GM12878 (cell line): ENCODE measurements at regions not wholly inside any gene's neighbourhood (a gene's known extent, or its start where the extent isn't known, plus 50 kb on each side); places are given as distances from the start of the nearest gene placed in this dataset.

Source experiments
- ATAC-seq: fragments of 200-7000 bp; cut with Tn5 transposase; 3 replicates; pipeline ENCODE4 v1.9.1; 2020; ENCODE audit warnings: mild to moderate bottlenecking, moderate library complexity
- BruUV-seq: library from RNA; stranded (reverse); fragments of 400-500 nt; replicated peaks from 2 replicates; lab custom pipeline; 2021; lab: Mats Ljungman, UMichigan
- CTCF ChIA-PET: fragments of 300-600 bp; sonication (Branson Sonifier 250); formaldehyde crosslinking; extraction: SDS; loops from one replicate; lab custom pipeline; 2021; ENCODE audit warnings: inconsistent platforms; lab: Yijun Ruan, JAX
- POLR2A ChIA-PET: fragments of 350-600 bp; formaldehyde crosslinking; extraction: SDS; loops from one replicate; lab custom pipeline; 2021; ENCODE audit warnings: inconsistent platforms; lab: Charles Lee
- RAD21 ChIA-PET: fragments of 300-600 bp; sonication (Branson Sonifier 250); formaldehyde crosslinking; loops from one replicate; lab custom pipeline; 2023; ENCODE audit warnings: antibody characterized with exemption; ENCODE audit not compliant: unreplicated experiment; lab: Charles Lee
- SMC1A ChIA-PET: fragments of 300-600 bp; sonication (Branson Sonifier 250); formaldehyde crosslinking; loops from one replicate; lab custom pipeline; 2023; ENCODE audit not compliant: unreplicated experiment, uncharacterized antibody; lab: Charles Lee
- DNase-seq: peaks from one replicate; pipeline ENCODE4 v3.0.0-alpha.2; 2011; ENCODE audit warnings: low read depth, low spot score
- FAIRE-seq: peaks from 3 replicates; lab custom pipeline; 2011; peaks lifted over from hg19 to GRCh38; lab: Jason Lieb, UNC
- H2AFZ ChIP-seq: 2 replicates; pipeline ENCODE4 v1.6.0; 2011; ENCODE audit warnings: low read depth, low read length, control low read depth; ENCODE audit not compliant: control insufficient read depth
- H3K27ac ChIP-seq: 2 replicates; pipeline ENCODE4 v1.5.1; 2011; ENCODE audit warnings: control low read depth; ENCODE audit not compliant: control insufficient read depth, insufficient read depth
- H3K27me3 ChIP-seq, 2 experiments: replicated peaks in 1 of 2; 2 replicates each; pipeline versions ENCODE4 v1.6.0 to v1.6.1; 2011; ENCODE audit warnings: low read length in 1 of 2; ENCODE audit not compliant: control insufficient read depth in 2 of 2, insufficient read depth in 2 of 2
- H3K36me3 ChIP-seq, 2 experiments: 2 replicates each; pipeline ENCODE4 v1.5.1; 2011; ENCODE audit warnings: low read length in 1 of 2; ENCODE audit not compliant: control insufficient read depth in 2 of 2, insufficient read depth in 2 of 2
- H3K4me1 ChIP-seq: 2 replicates; pipeline ENCODE4 v1.6.1; 2011; ENCODE audit warnings: mild to moderate bottlenecking, low read length, moderate library complexity, mixed read lengths; ENCODE audit not compliant: control insufficient read depth, insufficient read depth
- H3K4me2 ChIP-seq: 2 replicates; pipeline ENCODE4 v1.6.0; 2011; ENCODE audit warnings: control low read depth; ENCODE audit not compliant: control insufficient read depth, insufficient read depth
- H3K4me3 ChIP-seq: fragments of 200-600 bp; sonication (generic); 2 replicates; pipeline ENCODE4 v1.5.1; 2016
- H3K79me2 ChIP-seq: 2 replicates; pipeline ENCODE4 v1.6.0; 2011; ENCODE audit warnings: low read length; ENCODE audit not compliant: control insufficient read depth, insufficient read depth
- H3K9ac ChIP-seq: 2 replicates; pipeline ENCODE4 v1.8.0; 2011; ENCODE audit warnings: low read length, control low read depth, mixed read lengths; ENCODE audit not compliant: control insufficient read depth, insufficient read depth
- H3K9me3 ChIP-seq: replicated peaks from 3 replicates; pipeline ENCODE4 v1.5.1; 2011; ENCODE audit warnings: mild to moderate bottlenecking, low read length; ENCODE audit not compliant: control insufficient read depth, insufficient read depth
- H4K20me1 ChIP-seq: 2 replicates; pipeline ENCODE4 v1.6.0; 2011; ENCODE audit not compliant: control insufficient read depth, insufficient read depth
- CHD1 ChIP-seq: IDR thresholded peaks from 2 replicates; pipeline ENCODE4 v1.6.1; 2012; ENCODE audit warnings: low read depth, low read length, improper control_type of control experiment
- EGR1 ChIP-seq, 2 experiments: IDR thresholded peaks; 1 replicate in 1 of 2; 2 replicates in 1 of 2; pipeline ENCODE4 v1.6.1; 2011 to 2012; ENCODE audit warnings: low read depth in 2 of 2, low read length in 2 of 2, borderline replicate concordance in 1 of 2, mild to moderate bottlenecking in 1 of 2, moderate library complexity in 1 of 2
- ESRRA ChIP-seq: IDR thresholded peaks from 2 replicates; pipeline ENCODE4 v1.6.1; 2012; ENCODE audit warnings: mild to moderate bottlenecking, low read length, improper control_type of control experiment
- MEF2A ChIP-seq: IDR thresholded peaks from 2 replicates; pipeline ENCODE4 v1.6.1; 2011; ENCODE audit warnings: low read depth, mild to moderate bottlenecking, low read length, moderate library complexity; ENCODE audit not compliant: insufficient read depth
- MYB ChIP-seq: fragments of 150-350 bp; IDR thresholded peaks from 2 replicates; pipeline ENCODE4 v1.6.1; 2014; ENCODE audit warnings: mild to moderate bottlenecking, low read depth, low read length, borderline replicate concordance
- RAD51 ChIP-seq: fragments of 450-650 bp; IDR thresholded peaks from 2 replicates; pipeline ENCODE4 v1.6.1; 2016; ENCODE audit warnings: moderate library complexity, mild to moderate bottlenecking, inconsistent platforms
- RBBP5 ChIP-seq: fragments of 200-600 bp; sonication (generic); conservative IDR thresholded peaks from 2 replicates; pipeline ENCODE4 v1.6.1; 2016
- SREBF2 ChIP-seq: IDR thresholded peaks from 2 replicates; pipeline ENCODE4 v1.6.1; 2012; ENCODE audit warnings: mild to moderate bottlenecking, low read length
- WRNIP1 ChIP-seq: IDR thresholded peaks from 2 replicates; pipeline ENCODE4 v1.6.1; 2011; ENCODE audit warnings: low read depth, low read length, improper control_type of control experiment, borderline replicate concordance
- YY1 ChIP-seq: IDR thresholded peaks from 2 replicates; pipeline ENCODE4 v1.6.1; 2011; ENCODE audit warnings: low read depth, mild to moderate bottlenecking, low read length
- ZNF592 ChIP-seq: fragments of 450-650 bp; IDR thresholded peaks from 2 replicates; pipeline ENCODE4 v1.6.1; 2017; ENCODE audit warnings: mild to moderate bottlenecking, moderate library complexity
- WGBS: methylation state at CpG from one replicate; pipeline ENCODE4 v1.1.6; 2016; ENCODE audit warnings: low lambda C conversion rate; ENCODE audit not compliant: insufficient replicate concordance, insufficient coverage; ENCODE audit errors: missing lambda C conversion rate; 5-methylcytosine and 5-hydroxymethylcytosine counted together
- in situ Hi-C: fragments of 300-500 bp; cut with MboI; formaldehyde crosslinking; loops from 9 replicates; pipeline ENCODE4 v1.14.3; 2018; ENCODE audit warnings: mixed read lengths
- intact Hi-C: fragments of 100-400 bp; cut with micrococcal nuclease; formaldehyde crosslinking; loops from one replicate; pipeline ENCODE4 v1.14.2; 2022; ENCODE audit not compliant: unreplicated experiment
- TF ChIP-seq, protein P1 (sequence below): IDR thresholded peaks from 2 replicates; pipeline ENCODE4 v1.6.1; 2012; ENCODE audit warnings: low read depth, low read length, improper control_type of control experiment

DNA sequence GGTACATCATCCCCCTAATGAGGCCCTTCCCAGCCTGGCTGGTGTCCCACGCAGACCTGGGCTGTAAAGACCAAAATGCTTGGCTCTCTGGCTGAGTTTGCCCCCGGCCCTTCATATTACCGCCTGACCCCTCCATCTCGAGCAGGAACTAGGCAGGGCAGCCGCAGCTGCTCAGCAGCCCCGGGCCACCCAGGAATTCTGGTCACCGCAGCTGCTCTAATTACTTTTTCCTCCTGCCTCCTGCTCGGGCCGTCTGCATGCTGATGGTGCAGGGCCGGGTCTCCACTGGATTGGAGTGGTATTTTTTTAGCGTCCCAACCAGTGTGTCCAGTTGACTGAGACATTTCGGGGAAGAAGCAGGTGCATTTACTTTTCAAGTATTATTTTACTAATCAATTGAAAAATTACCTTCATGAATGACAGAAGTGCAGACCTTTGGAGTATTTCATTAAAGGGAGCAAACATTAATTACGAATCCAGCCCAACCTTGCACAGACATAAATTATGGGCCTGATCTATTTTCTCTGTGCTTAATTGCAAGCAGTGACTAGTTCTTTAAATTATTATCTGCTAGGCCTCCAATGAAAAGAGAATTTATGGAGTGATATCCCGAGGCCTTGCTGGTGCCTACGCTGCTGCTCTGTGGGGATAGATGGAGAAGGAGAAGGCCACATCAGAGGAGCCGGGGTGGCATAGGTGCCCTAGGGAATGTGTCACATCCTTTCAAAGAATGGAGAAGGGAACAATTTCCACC is 176.2 kb downstream of the CYLD start:
- ChIA-PET SMC1A (no interaction called here), RAD21 (no interaction called here), POLR2A (no interaction called here), CTCF (no interaction called here)
- H3K36me3 ChIP-seq = no peaks in the 10 kb centered on the region
- 28% methylated on average over 16 of the region's 16 CpGs for WGBS
- H3K27ac ChIP-seq = no peak overlapping the region
- no peaks in the 10 kb centered on the region for H3K4me1 ChIP-seq
- no peak for DNase-seq
- BruUV-seq = no TSS peak
- no peak overlapping the region for H2AFZ ChIP-seq
- no peaks in the 10 kb centered on the region for H3K79me2 ChIP-seq
- ATAC-seq = no peak
- in situ Hi-C loops = no loop called here
- intact Hi-C loops = no loop called here
- TF ChIP-seq ESRRA = no peak
- TF ChIP-seq WRNIP1 = no peak
- no peak for TF ChIP-seq EGR1 (IDR thresholded peaks at IDR 0.05; ENCODE audit: borderline replicate concordance in 1 of 2, low read depth in 2 of 2, low read length in 2 of 2)
- no peak for TF ChIP-seq MEF2A
- TF ChIP-seq CHD1 = no peak
- no peak for TF ChIP-seq YY1
- no peak for TF ChIP-seq SREBF2
- TF ChIP-seq MYB = no peak
- TF ChIP-seq RAD51 = no peak
- H3K9ac ChIP-seq = no peak overlapping the region
- FAIRE-seq = no peak
- H3K27me3 ChIP-seq = no peaks in the 10 kb centered on the region; a peak in 1 of 4 replicates
- H3K4me2 ChIP-seq = no peak overlapping the region
- no peaks in the 10 kb centered on the region for H3K9me3 ChIP-seq
- H4K20me1 ChIP-seq = no peaks in the 10 kb centered on the region
- H3K4me3 ChIP-seq = no peak overlapping the region

- Histone ChIP-seq H3K79me2 (no peaks in the 10 kb centered on the region), H4K20me1 (no peaks in the 10 kb centered on the region), H3K4me2 (no peak overlapping the region), H3K4me1 (no peaks in the 10 kb centered on the region), H3K27me3 (no peaks in the 10 kb centered on the region; a peak in 1 of 4 replicates), H3K9me3 (no peaks in the 10 kb centered on the region), H3K9ac (no peak overlapping the region), H3K27ac (no peak overlapping the region), H2AFZ (no peak overlapping the region), H3K4me3 (no peak overlapping the region), H3K36me3 (no peaks in the 10 kb centered on the region)
- POLR2A ChIA-PET = no interaction called here
- in situ Hi-C loops = no loop called here
- ATAC-seq = no peak
- no peak for FAIRE-seq
- BruUV-seq = no TSS peak
- no peak for DNase-seq
- SMC1A ChIA-PET = no interaction called here
- CTCF ChIA-PET = no interaction called here
- TF ChIP-seq, protein P1, sequence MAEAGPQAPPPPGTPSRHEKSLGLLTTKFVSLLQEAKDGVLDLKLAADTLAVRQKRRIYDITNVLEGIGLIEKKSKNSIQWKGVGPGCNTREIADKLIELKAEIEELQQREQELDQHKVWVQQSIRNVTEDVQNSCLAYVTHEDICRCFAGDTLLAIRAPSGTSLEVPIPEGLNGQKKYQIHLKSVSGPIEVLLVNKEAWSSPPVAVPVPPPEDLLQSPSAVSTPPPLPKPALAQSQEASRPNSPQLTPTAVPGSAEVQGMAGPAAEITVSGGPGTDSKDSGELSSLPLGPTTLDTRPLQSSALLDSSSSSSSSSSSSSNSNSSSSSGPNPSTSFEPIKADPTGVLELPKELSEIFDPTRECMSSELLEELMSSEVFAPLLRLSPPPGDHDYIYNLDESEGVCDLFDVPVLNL = no peak
- TF ChIP-seq RBBP5 (no peak), ZNF592 (no peak)
- RAD21 ChIA-PET = no interaction called here
- intact Hi-C loops = no loop called here
Measured at GRCh38 chr16:50916040-50916439, 174.2 kb downstream of the CYLD start.
